K562 (cell line): ENCODE measurements at regions not wholly inside any gene's neighbourhood (a gene's known extent, or its start where the extent isn't known, plus 50 kb on each side); places are given as distances from the start of the nearest gene placed in this dataset.
"Not testable (repeated sequence)": the region's sequence is repeated elsewhere in the genome, so short reads cannot be mapped to it uniquely, and the experiment has no call there.

Experiments
- ATAC-seq: fragments of 200-7000 bp; cut with Tn5 transposase; 3 replicates; pipeline ENCODE4 v1.9.1; 2020; ENCODE audit warnings: moderate library complexity
- BruUV-seq: library from RNA; stranded (reverse); fragments of 400-500 nt; replicated peaks from 2 replicates; lab custom pipeline; 2021; lab: Mats Ljungman, UMichigan
- CTCF ChIA-PET: fragments of 300-600 bp; formaldehyde crosslinking; extraction: SDS; loops from one replicate; lab custom pipeline; 2021; ENCODE audit warnings: low intra/inter-chr PET ratio; lab: Yijun Ruan, JAX
- POLR2A ChIA-PET: fragments of 300-600, 350-650 bp; sonication (Branson Sonifier 250); formaldehyde crosslinking; extraction: SDS; loops from one replicate; lab custom pipeline; 2021; ENCODE audit warnings: antibody characterized with exemption, inconsistent platforms; lab: Yijun Ruan, JAX
- DNase-seq, 4 experiments: peaks; one replicate each; pipeline versions ENCODE4 v3.0.0 to v3.0.0-alpha.2; 2011 to 2018; ENCODE audit warnings: low spot score in 3 of 4, mixed read lengths in 3 of 4; ENCODE audit errors: extremely low read depth in 1 of 4
- FAIRE-seq: peaks from 2 replicates; lab custom pipeline; 2011; peaks lifted over from hg19 to GRCh38; lab: Jason Lieb, UNC
- H2AFZ ChIP-seq: 2 replicates; pipeline ENCODE4 v1.6.0; 2011; ENCODE audit warnings: low read depth, low read length, control low read depth, inconsistent platforms
- H3K27ac ChIP-seq: fragments of 200-600 bp; 3 replicates; pipeline ENCODE4 v1.8.0; 2011; ENCODE audit warnings: low read depth, mild to moderate bottlenecking, control low read depth, inconsistent platforms, low read length, moderate library complexity, mixed read lengths; ENCODE audit errors: extremely low read depth
- H3K27me3 ChIP-seq, 2 experiments: fragments of 300-600 bp in 1 of 2; 2 replicates in 1 of 2; 3 replicates in 1 of 2; pipeline versions ENCODE4 v1.6.0 to v1.8.0; 2011; ENCODE audit warnings: inconsistent platforms in 2 of 2, low read length in 2 of 2, mild to moderate bottlenecking in 1 of 2, mixed read lengths in 1 of 2, moderate library complexity in 1 of 2; ENCODE audit not compliant: control insufficient read depth in 2 of 2, insufficient read depth in 2 of 2
- H3K36me3 ChIP-seq: fragments of 300-600 bp; 3 replicates; pipeline ENCODE4 v1.8.0; 2011; ENCODE audit warnings: mild to moderate bottlenecking, low read length, inconsistent platforms; ENCODE audit not compliant: control insufficient read depth, insufficient read depth
- H3K4me1 ChIP-seq, 2 experiments: fragments of 200-600 bp in 1 of 2; replicated peaks in 1 of 2; 2 replicates in 1 of 2; 3 replicates in 1 of 2; pipeline versions ENCODE4 v1.5.1 to v1.8.0; 2011; ENCODE audit warnings: inconsistent platforms in 2 of 2, low read length in 2 of 2, mild to moderate bottlenecking in 1 of 2, mixed read lengths in 1 of 2, moderate library complexity in 1 of 2; ENCODE audit not compliant: control insufficient read depth in 2 of 2, insufficient read depth in 2 of 2
- H3K4me2 ChIP-seq: 2 replicates; pipeline ENCODE4 v1.6.1; 2011; ENCODE audit warnings: low read length, control low read depth, inconsistent platforms, mixed read lengths; ENCODE audit not compliant: insufficient read depth
- H3K4me3 ChIP-seq: fragments of 200-600 bp; sonication (generic), shearing (Covaris generic); 2 replicates; pipeline ENCODE4 v1.5.1; 2016; ENCODE audit warnings: control low read depth, inconsistent platforms
- H3K79me2 ChIP-seq: fragments of 200-600 bp; 3 replicates; pipeline ENCODE4 v1.8.0; 2011; ENCODE audit warnings: low read length, inconsistent platforms; ENCODE audit not compliant: control insufficient read depth, insufficient read depth
- H3K9ac ChIP-seq, 2 experiments: 2 replicates each; pipeline versions ENCODE4 v1.6.0 to v1.6.1; 2011; ENCODE audit warnings: low read depth in 2 of 2, low read length in 2 of 2, control low read depth in 1 of 2, inconsistent platforms in 1 of 2, mild to moderate bottlenecking in 1 of 2, mixed read lengths in 1 of 2; ENCODE audit not compliant: insufficient read depth in 1 of 2
- H3K9me1 ChIP-seq: one replicate; pipeline ENCODE4 v1.6.0; 2011; ENCODE audit warnings: inconsistent platforms, mild to moderate bottlenecking, low read length, moderate library complexity; ENCODE audit not compliant: control insufficient read depth, insufficient read depth
- H3K9me3 ChIP-seq: replicated peaks from 2 replicates; pipeline ENCODE4 v1.5.1; 2011; ENCODE audit warnings: low read depth, low read length, inconsistent platforms; ENCODE audit not compliant: control insufficient read depth, insufficient read depth
- H4K20me1 ChIP-seq: replicated peaks from 2 replicates; pipeline ENCODE4 v1.6.1; 2011; ENCODE audit warnings: low read length, inconsistent platforms, mixed read lengths; ENCODE audit not compliant: control insufficient read depth, insufficient read depth
- ADNP ChIP-seq: fragments of 200-800 bp; sonication (Bioruptor generic); IDR thresholded peaks from 2 replicates; pipeline ENCODE4 v1.6.1; 2016; ENCODE audit warnings: missing genetic modification characterization, missing compliant biosample characterization
- ATF1 ChIP-seq, 2 experiments: fragments of 450-650 bp in 1 of 2; IDR thresholded peaks; 2 replicates each; pipeline ENCODE4 v1.6.1; 2016; ENCODE audit warnings: missing compliant biosample characterization in 1 of 2, missing genetic modification characterization in 1 of 2
- BCOR ChIP-seq: fragments of 450-650 bp; IDR thresholded peaks from 2 replicates; pipeline ENCODE4 v1.6.1; 2016
- CREM ChIP-seq: IDR thresholded peaks from 2 replicates; pipeline ENCODE4 v1.6.1; 2014; ENCODE audit warnings: antibody characterized with exemption, low read depth
- KDM1A ChIP-seq, 2 experiments: fragments of 450-650 bp; IDR thresholded peaks; 2 replicates each; pipeline ENCODE4 v1.6.1; 2016; ENCODE audit warnings: mild to moderate bottlenecking in 2 of 2
- PATZ1 ChIP-seq: fragments of 250-450 bp; sonication (Bioruptor Pico); IDR thresholded peaks from 2 replicates; pipeline ENCODE4 v1.5.0; 2020; ENCODE audit warnings: mild to moderate bottlenecking, borderline replicate concordance
- RBM25 ChIP-seq: fragments of 200-400 bp; formaldehyde crosslinking; IDR thresholded peaks from 2 replicates; pipeline ENCODE4 v1.6.1; 2018; ENCODE audit warnings: low read length, low read depth, moderate library complexity; ENCODE audit not compliant: severe bottlenecking
- RNF219 ChIP-seq: fragments of 250-450 bp; sonication (Bioruptor Pico); IDR thresholded peaks from 2 replicates; pipeline ENCODE4 v1.5.0; 2022; ENCODE audit warnings: mild to moderate bottlenecking
- SMAD4 ChIP-seq: fragments of 250-450 bp; sonication (Bioruptor Pico); conservative IDR thresholded peaks from 2 replicates; pipeline ENCODE4 v1.8.0; 2021; ENCODE audit warnings: inconsistent platforms, mild to moderate bottlenecking, moderate library complexity
- TCF7 ChIP-seq: sonication (generic); IDR thresholded peaks from 2 replicates; pipeline ENCODE4 v1.6.1; 2016; ENCODE audit warnings: antibody characterized with exemption, borderline replicate concordance
- ZNF146 ChIP-seq: IDR thresholded peaks from one replicate; pipeline ENCODE4 v1.6.1; 2018; ENCODE audit warnings: missing compliant biosample characterization; ENCODE audit not compliant: unreplicated experiment
- ZNF778 ChIP-seq: fragments of 450-650 bp; formaldehyde crosslinking; IDR thresholded peaks from 2 replicates; pipeline ENCODE4 v1.4.0; 2020; ENCODE audit warnings: mild to moderate bottlenecking, moderate library complexity
- ZSCAN32 ChIP-seq: fragments of 450-650 bp; formaldehyde crosslinking; IDR thresholded peaks from 2 replicates; pipeline ENCODE4 v1.4.0; 2020; ENCODE audit warnings: mild to moderate bottlenecking, moderate library complexity
- WGBS: fragments of 100-300 bp; shearing (Covaris generic); methylation state at CpG from one replicate; pipeline ENCODE4 v1.1.6; 2016; ENCODE audit warnings: low coverage, mixed read lengths; ENCODE audit not compliant: insufficient coverage; ENCODE audit errors: missing lambda C conversion rate; 5-methylcytosine and 5-hydroxymethylcytosine counted together
- in situ Hi-C: fragments of 300-500 bp; cut with MboI; formaldehyde crosslinking; loops from 4 replicates; pipeline ENCODE4 v1.15.0; 2018; ENCODE audit warnings: inconsistent platforms, mixed read lengths
- intact Hi-C: fragments of 100-400 bp; cut with micrococcal nuclease; formaldehyde crosslinking; loops from 2 replicates; pipeline ENCODE4 v1.14.2; 2022

GRCh38 chr1:244334842-244335241, 116.9 kb downstream of the ADSS2 start:
- POLR2A ChIA-PET = interaction anchor here (1.6 to 2.2 kb wide), 2 partner anchors 10 to 32 kb away, joined by 4 to 8 read pairs; no protein-coding TSS in a partner anchor
- in situ Hi-C loops, FAIRE-seq, H2AFZ ChIP-seq, H3K9ac ChIP-seq, intact Hi-C loops, H3K27ac ChIP-seq, H3K4me2 ChIP-seq, H3K36me3 ChIP-seq, ATAC-seq, H3K27me3 ChIP-seq, H3K4me1 ChIP-seq, H3K9me3 ChIP-seq, H3K79me2 ChIP-seq, H3K9me1 ChIP-seq, DNase-seq, BruUV-seq, CTCF ChIA-PET, H4K20me1 ChIP-seq, H3K4me3 ChIP-seq: not testable (repeated sequence)
- 86% methylated on average over 4 of the region's 4 CpGs for WGBS
- TF ChIP-seq ADNP (tag) (0 out of 2 replicates have a peak, but pooled peaks have one; percentile 29), RBM25 (peak; percentile 60), KDM1A (IDR thresholded peaks at IDR 0.05) (peak; percentile 16 to 55; a peak in 2 of 4 replicates), ZNF146 (peak; percentile 98), BCOR (peak; percentile 54; the same call in 1 of the 2 replicates)

GRCh38 chr1:244335456-244335855, 116.3 kb downstream of the ADSS2 start:
- Histone ChIP-seq H3K4me1 (peaks cover 3% of the 10 kb centered on the region in 2 experiments; a peak in 3 of 5 replicates), H3K4me3 (no peak overlapping the region)
- no TSS peak for BruUV-seq
- TF ChIP-seq ZNF778 (no peak), TCF7 (no peak), ZSCAN32 (no peak), ATF1 (CRISPR knock-in tag; IDR thresholded peaks at IDR 0.05) (no peak), ATF1 (tag; IDR thresholded peaks at IDR 0.05) (no peak), CREM (no peak), PATZ1 (CRISPR knock-in tag) (no peak), SMAD4 (CRISPR knock-in tag) (no peak), RNF219 (no peak)

More at GRCh38 chr1:244335456-244335855, 116.3 kb downstream of the ADSS2 start:
- Histone ChIP-seq H3K9me1 (no peaks in the 10 kb centered on the region), H3K4me2 (0 out of 2 replicates have a peak overlapping the region, but pooled peaks have one; percentile 9), H3K27me3 (no peaks in the 10 kb centered on the region), H2AFZ (peak overlapping the region; percentile 35; the same call in 1 of the 2 replicates), H3K9ac (no peak overlapping the region; a peak in 1 of 4 replicates), H3K27ac (no peak overlapping the region), H3K9me3 (no peaks in the 10 kb centered on the region), H3K36me3 (no peaks in the 10 kb centered on the region), H4K20me1 (no peaks in the 10 kb centered on the region), H3K79me2 (no peaks in the 10 kb centered on the region)
- ChIA-PET POLR2A (interaction anchor here (1.6 to 2.2 kb wide), 2 partner anchors 10 to 32 kb away, joined by 4 to 8 read pairs; no protein-coding TSS in a partner anchor), CTCF (no interaction called here)
- 40% methylated on average over 7 of the region's 7 CpGs for WGBS
- DNase-seq (no peak), ATAC-seq (peak; percentile 55; the same call in 2 of the 3 replicates), FAIRE-seq (no peak)
- intact Hi-C loops = no loop called here
- in situ Hi-C loops = no loop called here
